SHP77 treated with DMSO at 0.1 percent for 48 hours (cell line): ENCODE measurements at regions not wholly inside any gene's neighbourhood (a gene's known extent, or its start where the extent isn't known, plus 50 kb on each side); places are given as distances from the start of the nearest gene placed in this dataset.

Experiments
- DNase-seq: peaks from one replicate; lab custom pipeline; 2025; lab: John Stamatoyannopoulos, UW

DNA sequence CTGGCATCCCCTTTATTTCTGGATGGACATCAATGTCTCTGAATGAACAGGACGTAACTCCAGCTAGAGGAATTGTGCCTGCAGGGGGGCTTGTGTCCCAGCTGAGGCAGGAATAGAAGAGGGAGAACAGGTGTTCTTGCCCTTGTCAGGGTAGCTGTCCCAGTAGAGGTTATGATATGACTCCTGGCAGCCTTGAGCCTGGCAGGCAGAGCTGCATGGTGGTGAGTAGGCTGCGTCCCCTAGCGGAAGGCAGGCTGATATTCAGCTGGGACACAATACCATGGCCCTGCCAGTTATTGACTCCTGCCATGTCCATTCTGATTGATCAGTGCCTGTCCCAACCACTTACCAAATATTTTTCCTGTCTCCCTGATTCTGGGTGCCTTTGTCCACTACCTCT lies 197.2 kb downstream of the RAP2A start:
- peak; percentile 75 for DNase-seq

DNA sequence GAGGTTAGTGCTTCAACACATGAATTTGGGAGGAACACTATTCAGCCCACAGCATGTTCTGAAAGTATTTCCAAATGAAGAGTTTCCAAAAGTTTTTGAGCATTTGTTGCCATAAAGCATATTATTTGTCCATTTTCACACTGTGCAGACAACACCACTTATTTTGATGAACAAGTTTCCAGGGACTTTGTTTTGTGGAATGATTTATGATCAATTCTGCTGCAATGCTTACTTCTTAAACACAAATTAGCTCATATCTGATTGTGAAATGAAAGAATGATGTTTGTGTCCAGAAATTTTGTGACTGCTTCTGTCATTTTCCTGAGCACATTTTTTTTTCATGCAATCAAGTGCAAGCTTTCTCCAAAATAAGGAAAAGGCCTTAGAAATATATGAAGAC lies 205.3 kb downstream of the RAP2A start:
- no peak for DNase-seq

DNA sequence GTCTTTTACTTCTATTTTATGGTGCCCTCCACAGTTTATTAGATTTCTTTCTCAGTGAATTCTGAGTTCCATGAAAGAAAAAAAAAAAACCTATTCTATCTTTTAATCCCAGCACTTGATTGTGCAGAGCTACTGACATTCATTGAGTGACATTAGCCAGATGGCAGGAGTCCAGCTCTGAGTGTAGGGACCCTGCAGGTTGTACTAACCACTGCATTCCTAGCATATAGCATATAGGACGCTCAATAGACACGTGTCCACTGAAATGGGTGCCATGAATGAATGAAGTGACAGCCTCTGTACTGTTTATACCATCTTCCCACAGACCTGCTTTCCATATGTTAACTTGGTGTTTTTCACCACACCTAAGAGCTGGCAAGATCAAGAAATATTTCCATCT lies 206.3 kb downstream of the RAP2A start:
- DNase-seq, result no peak

DNA sequence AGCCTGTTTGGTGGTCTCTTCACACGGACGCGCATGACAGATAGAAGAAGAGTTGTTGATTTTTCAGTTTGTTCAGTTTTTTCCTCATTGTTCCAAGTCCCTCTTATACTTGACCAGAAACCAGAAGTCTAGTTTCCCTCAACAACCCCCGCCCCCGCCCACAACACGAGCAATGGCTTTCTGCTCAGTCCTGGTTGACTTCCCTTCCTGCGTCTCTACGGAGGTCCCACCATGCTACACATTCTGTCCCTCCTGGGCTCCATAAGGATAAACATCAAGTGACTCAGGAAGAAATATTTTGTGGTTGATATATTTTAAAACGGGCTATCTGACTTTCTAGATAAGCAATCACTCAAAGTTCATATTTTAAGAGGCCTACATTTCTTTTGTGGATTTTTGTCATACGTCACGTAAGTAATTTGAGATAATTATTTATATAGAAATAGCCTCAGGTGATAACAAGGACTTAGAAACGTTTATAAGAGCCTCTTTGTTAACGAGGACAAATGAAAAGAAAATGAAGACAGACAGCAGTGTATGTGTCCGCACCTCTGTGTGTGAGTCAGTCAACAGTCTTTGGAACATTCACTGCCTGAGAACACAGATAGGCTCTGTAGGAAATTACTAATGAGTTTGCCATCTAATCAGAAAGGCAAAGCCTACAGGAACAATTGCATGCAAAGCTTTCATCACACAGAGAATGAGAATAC lies 214.4 kb downstream of the RAP2A start:
- no peak for DNase-seq

DNA sequence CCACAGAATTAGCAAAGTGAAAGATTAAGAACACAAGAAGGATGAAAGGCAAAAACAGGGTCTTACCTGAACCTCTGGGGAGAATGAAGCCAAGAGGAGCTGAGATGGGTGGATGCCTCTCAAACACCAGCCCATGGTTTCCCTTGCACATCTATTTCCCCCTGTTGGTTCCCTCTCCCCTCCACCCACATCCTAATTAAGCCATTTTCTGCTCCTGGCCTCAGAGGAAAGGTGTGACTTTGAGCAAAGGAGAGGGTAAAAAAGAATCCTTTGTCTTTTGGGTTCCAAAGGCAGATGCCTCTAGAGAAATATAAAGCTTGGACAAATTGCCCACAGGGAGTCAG lies 214.9 kb downstream of the RAP2A start:
- no peak for DNase-seq

DNA sequence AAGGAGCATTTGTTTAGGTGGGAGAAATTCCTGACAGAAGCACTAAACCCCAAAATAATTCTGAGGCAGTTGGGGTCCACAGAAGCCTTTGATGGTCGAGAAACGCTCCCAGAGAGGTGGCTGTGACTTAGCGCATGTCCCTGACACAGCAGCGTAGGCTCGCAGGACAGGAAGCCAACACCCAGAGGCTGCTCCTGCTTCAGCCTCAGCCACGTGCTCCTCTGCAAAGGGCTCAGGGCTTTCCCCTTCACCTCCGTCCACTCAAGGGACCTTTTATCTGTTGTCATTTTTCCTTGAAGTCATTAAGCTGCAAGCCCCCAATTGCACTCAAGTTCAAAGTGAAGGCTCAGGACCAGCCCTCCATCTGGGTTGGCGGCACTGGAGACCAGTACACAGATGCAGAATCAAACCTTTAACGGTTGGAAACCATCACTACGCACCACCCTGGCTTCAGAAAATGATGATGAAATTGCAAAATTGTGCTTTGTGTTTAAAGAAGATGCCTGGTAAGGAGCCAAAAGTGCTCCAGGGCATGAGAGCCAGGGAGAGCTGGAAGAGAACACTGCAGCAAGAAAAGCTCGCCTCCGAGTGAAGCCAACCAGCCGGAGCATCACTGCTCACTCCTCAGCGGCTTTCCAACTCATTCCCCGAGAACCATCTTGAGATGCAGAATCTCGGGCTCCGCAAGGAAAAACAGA lies 219.6 kb downstream of the RAP2A start:
- no peak for DNase-seq

DNA sequence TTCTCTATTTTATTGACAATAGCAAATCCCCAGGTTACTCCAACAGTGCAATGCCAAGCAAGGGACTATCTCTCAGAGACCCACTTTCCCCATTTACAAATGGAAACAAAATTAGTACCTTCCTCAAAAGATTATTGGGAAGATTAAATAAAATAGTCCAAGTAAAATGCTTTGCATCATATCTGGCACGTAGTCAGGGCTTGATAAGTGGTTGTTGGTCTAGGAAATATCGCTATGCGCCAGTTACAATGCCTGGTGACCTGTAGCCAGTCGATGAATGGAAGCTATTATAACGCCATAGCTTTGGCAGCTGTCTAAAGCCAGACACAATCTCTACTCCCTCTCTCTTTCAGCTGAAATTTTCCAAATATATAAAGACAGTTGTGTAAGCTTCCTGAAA lies 220.3 kb downstream of the RAP2A start:
- DNase-seq, result peak; percentile 72

DNA sequence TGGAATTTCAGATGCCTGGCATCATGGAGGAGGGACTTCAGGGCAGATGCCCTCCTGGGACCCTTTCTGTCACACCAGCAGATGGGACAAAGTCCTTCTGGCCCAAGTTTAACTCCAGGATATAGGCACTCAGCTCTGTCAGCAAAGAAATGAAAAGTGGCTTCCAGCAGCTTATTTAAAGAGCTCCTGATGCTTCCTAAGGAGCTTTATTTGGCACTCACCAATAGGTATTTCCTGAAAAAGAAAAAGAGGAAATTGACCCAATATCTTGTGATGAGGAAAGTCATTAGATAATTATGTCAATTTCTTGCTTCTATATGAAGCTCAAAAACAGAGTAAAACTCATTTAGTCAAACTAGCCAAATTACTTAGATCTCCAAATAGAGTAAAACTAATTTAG lies 224.6 kb downstream of the RAP2A start:
- DNase-seq, result no peak

DNA sequence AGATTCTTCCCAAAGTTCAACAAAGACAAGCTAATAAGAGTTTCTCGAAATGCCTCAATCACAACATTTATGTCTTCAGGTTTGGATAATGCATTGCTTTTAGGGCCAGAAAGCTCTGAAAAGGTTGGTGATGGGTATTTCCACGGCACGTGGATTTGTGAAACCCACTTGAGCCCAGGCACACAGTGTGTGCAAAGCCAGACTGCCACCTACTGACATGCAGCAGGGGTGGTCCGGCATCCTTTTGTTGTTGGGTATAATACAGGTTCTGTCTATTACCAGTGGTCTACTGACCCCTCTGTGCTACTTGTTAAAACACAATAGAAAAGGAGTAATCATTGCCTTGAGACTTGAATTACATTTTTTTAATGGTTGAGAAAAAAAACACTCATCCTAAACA lies 225.6 kb downstream of the RAP2A start:
- DNase-seq, result no peak

DNA sequence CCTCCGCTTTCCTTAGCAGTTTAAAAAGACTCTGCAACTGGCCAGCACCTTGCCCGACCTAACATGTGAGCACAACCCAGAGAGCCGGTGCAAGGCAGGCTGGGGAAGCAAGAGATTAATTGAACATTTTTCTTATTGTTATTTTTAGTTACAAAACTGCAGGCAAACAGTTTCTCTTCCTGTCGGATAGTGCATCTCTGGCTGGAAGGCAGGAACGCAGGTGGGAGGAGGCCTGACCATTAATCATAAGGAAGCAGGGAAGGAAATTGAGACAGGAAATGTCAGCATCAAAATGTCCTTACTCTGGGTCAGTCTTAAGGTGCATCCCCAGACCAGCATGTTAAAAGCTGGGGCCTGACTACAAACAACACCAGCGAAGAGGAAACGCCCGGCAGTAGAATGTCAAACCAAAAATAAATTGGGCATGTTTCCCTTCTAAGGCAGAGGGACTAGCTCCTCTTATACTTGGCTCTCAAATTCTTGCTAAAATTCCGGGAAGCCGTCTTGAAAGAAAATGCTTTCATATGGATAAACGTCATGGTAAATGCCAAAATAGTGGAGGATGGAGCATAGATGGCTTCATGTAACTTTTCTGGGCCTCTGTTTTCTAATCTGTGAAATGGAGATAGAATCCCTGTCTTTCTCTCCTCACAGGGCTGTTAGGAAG lies 226.8 kb downstream of the RAP2A start:
- no peak for DNase-seq

DNA sequence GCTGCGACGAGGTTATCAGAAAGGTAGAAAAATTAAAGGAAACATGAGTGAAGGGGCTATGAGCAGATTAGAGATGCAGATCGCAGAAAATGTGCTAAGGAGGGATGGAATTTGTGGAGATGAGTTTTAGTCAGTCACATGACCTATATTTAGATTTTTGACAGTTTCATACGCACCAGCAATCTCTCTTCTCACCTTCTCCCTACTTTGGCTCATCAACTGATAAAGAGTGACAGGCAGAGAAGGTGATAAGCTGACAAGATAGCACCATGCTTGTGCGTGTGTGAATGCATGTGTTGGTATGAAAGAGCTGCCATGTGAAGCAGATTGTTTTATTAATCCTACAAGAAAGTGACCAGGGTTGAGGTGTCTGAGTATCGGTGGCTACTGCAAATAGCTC lies 252.6 kb downstream of the RAP2A start:
- no peak for DNase-seq

DNA sequence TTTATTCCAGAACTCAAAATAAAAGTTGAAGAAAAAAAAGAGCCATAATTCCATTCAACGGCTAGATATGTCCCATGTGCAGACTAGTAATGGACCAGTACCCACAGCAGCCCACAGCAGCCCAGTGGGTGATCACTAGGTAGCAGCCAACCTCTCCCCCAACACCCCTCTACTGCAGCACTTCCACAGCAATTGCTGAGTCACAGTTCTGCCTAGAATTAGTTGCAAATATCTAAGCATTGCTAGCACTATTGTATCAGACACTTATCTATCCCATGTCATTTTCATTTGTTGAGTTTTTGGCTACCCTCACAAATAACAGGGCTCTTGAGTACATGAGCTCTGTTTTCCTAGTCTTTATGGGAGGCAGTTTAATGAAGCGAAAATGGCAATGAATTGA lies 258.7 kb downstream of the RAP2A start:
- no peak for DNase-seq

DNA sequence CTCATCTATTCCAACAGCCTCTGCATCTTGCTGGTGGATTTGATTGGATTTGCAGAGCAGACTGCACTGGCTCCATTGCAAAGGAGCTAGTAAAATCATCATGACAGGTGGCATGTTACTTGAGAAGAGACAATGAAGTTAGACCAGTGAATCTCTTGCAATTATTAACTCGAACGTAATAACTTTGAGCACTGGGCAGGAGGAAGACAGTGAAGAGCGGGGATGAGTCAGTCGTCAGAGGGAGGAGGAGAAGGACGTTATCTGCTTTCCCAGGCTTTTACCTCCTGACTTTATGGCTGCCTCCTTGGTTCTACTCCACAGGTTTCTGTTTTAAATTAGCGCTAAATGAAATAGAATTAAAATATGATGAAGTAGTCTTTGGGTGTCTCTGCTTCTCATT lies 257.8 kb upstream of the IPO5 start:
- DNase-seq, result no peak

DNA sequence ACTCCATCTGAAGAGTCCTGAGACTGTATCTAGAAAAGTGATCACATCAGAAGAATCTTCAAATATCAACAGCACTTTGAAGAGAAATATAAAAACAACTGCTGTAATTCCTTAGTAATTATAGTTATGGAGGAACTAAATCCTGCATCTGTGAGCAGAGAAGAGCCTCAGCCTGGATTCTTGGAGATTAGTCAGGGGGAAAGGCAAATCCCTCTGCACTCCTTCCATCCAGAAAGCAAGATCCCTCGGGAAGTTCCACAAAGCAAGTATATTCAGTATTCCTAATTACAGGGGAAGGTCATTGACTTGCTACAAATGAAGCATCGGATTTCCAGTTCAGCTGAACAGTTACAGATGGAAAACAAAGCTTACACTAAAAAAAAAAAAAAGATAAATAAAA lies 256.6 kb upstream of the IPO5 start:
- DNase-seq, result no peak

DNA sequence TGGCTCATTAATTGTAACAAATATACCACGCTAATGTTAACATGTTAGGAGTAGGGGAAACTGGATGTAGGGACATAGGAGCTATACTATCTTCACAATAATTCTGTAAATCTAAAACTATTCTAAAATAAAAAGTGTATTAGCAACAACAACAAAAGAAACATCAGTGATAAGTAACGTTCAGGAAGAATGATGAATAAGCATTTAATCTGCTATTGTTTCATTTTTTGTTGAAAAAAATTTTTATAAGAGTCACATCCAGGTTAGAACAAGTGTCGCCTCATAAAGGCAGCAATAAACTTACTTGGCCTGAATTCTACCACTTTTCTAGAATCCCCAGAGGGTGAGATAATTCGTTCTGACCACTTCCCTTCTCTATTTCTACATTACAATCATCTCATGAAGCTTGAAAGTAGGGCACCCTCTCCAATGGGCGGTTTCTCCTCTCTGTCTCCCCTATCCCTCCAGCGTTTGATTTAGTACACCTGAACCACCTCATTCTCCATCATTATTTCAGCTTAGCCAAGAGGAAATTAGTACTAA lies 253.1 kb upstream of the IPO5 start:
- no peak for DNase-seq

DNA sequence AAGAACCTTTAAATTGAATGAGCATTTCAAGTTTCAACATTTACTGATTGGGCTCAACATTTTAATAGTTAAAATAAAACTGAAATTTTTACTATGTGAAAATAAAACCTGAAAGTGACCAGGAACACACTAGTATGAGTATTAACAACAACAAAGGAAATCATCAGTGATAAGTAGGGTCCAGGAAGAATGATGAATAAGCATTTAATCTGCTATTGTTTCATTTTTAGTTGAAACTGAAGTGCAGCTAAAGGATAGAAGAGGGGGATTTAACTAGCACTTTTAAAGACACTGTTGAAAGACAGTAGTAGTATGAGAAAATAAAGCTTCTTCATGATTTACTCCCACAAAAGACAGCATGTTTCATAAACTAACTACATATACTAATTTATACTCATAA lies 250.9 kb upstream of the IPO5 start:
- DNase-seq, result no peak

DNA sequence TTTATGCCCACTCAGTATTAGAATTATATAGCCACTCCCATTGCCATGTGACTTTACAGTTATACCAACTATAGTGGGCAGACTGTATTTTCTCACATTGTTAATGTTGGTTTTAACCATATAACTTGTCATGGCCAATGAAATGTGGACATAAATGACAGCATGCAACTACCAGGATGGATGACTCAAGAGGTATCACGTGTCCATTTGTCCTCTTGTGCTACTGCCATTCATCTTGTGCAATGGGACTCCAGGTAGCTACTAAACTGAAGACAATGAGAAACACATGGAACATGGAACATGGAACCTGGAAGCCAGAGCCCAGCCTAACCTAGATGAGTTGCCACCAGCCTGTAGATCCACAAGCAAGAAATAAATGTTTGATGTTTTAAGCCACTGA lies 242.7 kb upstream of the IPO5 start:
- no peak for DNase-seq

DNA sequence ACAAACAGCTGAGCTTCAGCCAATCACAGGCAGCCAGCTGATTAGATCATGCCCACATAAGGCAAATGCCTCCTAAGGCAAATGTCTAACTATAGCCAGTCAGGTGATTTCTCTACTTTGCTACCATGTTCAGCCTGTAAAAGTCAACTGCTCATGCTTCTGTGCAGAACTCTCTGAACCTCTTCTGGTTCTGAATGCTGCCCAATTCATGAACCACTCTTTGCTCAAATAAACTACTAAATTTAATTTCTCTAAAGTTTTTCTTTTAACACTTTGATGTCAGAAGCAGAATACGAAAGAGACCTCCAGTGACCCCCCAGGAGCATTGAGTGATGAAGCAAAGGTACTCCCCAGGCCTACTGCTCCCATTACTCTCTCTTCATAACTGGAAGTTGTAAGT lies 240.7 kb upstream of the IPO5 start:
- DNase-seq, result no peak

DNA sequence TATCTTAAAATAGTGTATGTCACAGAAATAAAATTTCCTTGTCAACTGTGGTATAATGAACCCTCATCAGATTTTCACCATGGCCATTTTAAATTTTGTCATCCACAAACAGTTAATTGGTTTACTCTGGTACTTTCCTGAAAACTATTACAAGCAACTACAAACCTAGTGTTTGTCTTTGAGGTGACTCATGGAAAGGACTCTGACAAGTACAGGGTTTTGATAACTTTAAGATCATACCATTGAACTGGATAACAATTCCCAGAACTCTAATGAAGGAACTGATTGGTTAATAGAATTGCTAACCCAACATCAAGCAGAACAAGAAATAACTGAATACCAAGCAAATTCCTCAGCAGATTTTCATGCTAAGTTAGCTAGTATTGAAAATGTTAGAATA lies 237.7 kb upstream of the IPO5 start:
- DNase-seq, result no peak

DNA sequence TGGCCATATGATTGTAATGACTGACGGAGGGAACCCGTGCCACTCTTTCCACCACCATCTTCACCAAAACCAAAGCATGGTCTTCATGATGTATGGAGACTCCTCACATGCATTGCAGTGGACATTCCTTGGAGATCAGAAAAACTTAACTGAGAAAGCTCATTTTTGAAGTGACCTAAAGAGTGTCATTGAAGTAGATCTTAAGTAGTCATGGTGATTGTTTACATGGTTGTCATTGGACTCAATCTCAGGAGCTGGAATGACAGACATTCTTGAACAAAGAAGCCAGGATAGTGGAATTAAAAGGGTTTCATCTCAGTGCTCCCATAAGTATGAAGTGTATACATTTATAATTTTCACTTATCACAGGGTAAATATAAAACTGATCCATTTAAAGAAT lies 236.7 kb upstream of the IPO5 start:
- DNase-seq, result no peak

DNA sequence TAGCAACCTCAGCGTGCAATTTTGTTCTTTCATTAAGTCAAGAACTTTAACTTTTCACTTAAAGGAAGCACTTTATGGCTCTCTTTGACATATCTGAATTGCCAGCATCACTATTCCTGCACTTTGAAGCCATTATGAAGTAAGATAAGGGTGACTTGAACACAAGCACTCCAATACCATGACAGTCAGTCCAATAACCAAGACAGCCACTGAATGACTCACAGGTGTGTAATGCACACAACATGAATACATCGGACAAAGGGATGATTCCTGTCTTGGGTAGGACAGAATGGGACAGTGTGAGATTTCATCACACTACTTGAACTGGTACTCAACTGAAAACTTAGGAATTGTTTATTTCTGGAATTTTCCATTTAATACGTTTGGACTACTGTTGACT lies 233.7 kb upstream of the IPO5 start:
- DNase-seq, result no peak

DNA sequence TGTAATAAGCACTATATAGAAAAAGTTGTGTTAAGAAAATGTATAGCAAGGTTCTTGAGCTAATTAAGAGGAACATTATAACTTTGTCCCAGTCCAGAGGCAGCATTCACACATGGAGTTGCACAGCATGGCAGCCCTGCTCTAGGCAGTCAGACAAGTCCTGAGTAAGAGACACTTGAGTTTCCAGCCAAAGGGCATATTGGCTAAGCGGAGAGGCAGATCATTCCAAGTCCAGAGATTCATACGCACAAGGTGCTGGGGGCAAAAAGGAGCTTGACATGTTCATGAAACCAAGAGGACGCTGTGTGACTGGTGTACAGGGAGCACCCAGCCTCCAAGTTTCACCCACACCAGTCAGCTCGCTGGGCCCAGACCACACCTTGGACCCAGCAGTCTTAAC lies 232.6 kb upstream of the IPO5 start:
- DNase-seq, result no peak

DNA sequence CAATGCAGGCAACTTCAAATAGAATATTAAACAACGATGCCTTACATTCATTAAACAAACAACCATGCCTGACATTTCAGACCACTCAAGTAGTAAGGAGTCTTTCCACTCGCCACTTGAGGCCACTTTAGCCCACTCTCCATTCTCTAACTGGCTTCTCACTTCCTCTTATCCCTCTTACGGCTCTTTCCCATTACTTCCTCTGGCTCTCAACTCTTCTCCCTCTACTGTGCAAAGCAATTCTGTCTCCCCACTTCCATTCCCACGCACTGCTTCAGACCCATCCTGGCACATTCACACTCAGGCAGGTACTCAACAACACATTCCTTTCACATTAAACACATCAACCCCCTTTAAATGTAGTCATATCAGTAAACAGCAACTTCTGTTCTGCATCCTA lies 229.8 kb upstream of the IPO5 start:
- no peak for DNase-seq
